K562 (cell line): ENCODE measurements at regions not wholly inside any gene's neighbourhood (a gene's known extent, or its start where the extent isn't known, plus 50 kb on each side); places are given as distances from the start of the nearest gene placed in this dataset.

Source experiments
- ATAC-seq: fragments of 200-7000 bp; cut with Tn5 transposase; 3 replicates; pipeline ENCODE4 v1.9.1; 2020; ENCODE audit warnings: moderate library complexity
- BruUV-seq: library from RNA; stranded (reverse); fragments of 400-500 nt; replicated peaks from 2 replicates; lab custom pipeline; 2021; lab: Mats Ljungman, UMichigan
- CTCF ChIA-PET: fragments of 300-600 bp; formaldehyde crosslinking; extraction: SDS; loops from one replicate; lab custom pipeline; 2021; ENCODE audit warnings: low intra/inter-chr PET ratio; lab: Yijun Ruan, JAX
- POLR2A ChIA-PET: fragments of 300-600, 350-650 bp; sonication (Branson Sonifier 250); formaldehyde crosslinking; extraction: SDS; loops from one replicate; lab custom pipeline; 2021; ENCODE audit warnings: antibody characterized with exemption, inconsistent platforms; lab: Yijun Ruan, JAX
- DNase-seq, 4 experiments: peaks; one replicate each; pipeline versions ENCODE4 v3.0.0 to v3.0.0-alpha.2; 2011 to 2018; ENCODE audit warnings: low spot score in 3 of 4, mixed read lengths in 3 of 4; ENCODE audit errors: extremely low read depth in 1 of 4
- FAIRE-seq: peaks from 2 replicates; lab custom pipeline; 2011; peaks lifted over from hg19 to GRCh38; lab: Jason Lieb, UNC
- H2AFZ ChIP-seq: 2 replicates; pipeline ENCODE4 v1.6.0; 2011; ENCODE audit warnings: low read depth, low read length, control low read depth, inconsistent platforms
- H3K27ac ChIP-seq: fragments of 200-600 bp; 3 replicates; pipeline ENCODE4 v1.8.0; 2011; ENCODE audit warnings: low read depth, mild to moderate bottlenecking, control low read depth, inconsistent platforms, low read length, moderate library complexity, mixed read lengths; ENCODE audit errors: extremely low read depth
- H3K27me3 ChIP-seq, 2 experiments: fragments of 300-600 bp in 1 of 2; 2 replicates in 1 of 2; 3 replicates in 1 of 2; pipeline versions ENCODE4 v1.6.0 to v1.8.0; 2011; ENCODE audit warnings: inconsistent platforms in 2 of 2, low read length in 2 of 2, mild to moderate bottlenecking in 1 of 2, mixed read lengths in 1 of 2, moderate library complexity in 1 of 2; ENCODE audit not compliant: control insufficient read depth in 2 of 2, insufficient read depth in 2 of 2
- H3K36me3 ChIP-seq: fragments of 300-600 bp; 3 replicates; pipeline ENCODE4 v1.8.0; 2011; ENCODE audit warnings: mild to moderate bottlenecking, low read length, inconsistent platforms; ENCODE audit not compliant: control insufficient read depth, insufficient read depth
- H3K4me1 ChIP-seq, 2 experiments: fragments of 200-600 bp in 1 of 2; replicated peaks in 1 of 2; 2 replicates in 1 of 2; 3 replicates in 1 of 2; pipeline versions ENCODE4 v1.5.1 to v1.8.0; 2011; ENCODE audit warnings: inconsistent platforms in 2 of 2, low read length in 2 of 2, mild to moderate bottlenecking in 1 of 2, mixed read lengths in 1 of 2, moderate library complexity in 1 of 2; ENCODE audit not compliant: control insufficient read depth in 2 of 2, insufficient read depth in 2 of 2
- H3K4me2 ChIP-seq: 2 replicates; pipeline ENCODE4 v1.6.1; 2011; ENCODE audit warnings: low read length, control low read depth, inconsistent platforms, mixed read lengths; ENCODE audit not compliant: insufficient read depth
- H3K4me3 ChIP-seq: fragments of 200-600 bp; sonication (generic), shearing (Covaris generic); 2 replicates; pipeline ENCODE4 v1.5.1; 2016; ENCODE audit warnings: control low read depth, inconsistent platforms
- H3K79me2 ChIP-seq: fragments of 200-600 bp; 3 replicates; pipeline ENCODE4 v1.8.0; 2011; ENCODE audit warnings: low read length, inconsistent platforms; ENCODE audit not compliant: control insufficient read depth, insufficient read depth
- H3K9ac ChIP-seq, 2 experiments: 2 replicates each; pipeline versions ENCODE4 v1.6.0 to v1.6.1; 2011; ENCODE audit warnings: low read depth in 2 of 2, low read length in 2 of 2, control low read depth in 1 of 2, inconsistent platforms in 1 of 2, mild to moderate bottlenecking in 1 of 2, mixed read lengths in 1 of 2; ENCODE audit not compliant: insufficient read depth in 1 of 2
- H3K9me1 ChIP-seq: one replicate; pipeline ENCODE4 v1.6.0; 2011; ENCODE audit warnings: inconsistent platforms, mild to moderate bottlenecking, low read length, moderate library complexity; ENCODE audit not compliant: control insufficient read depth, insufficient read depth
- H3K9me3 ChIP-seq: replicated peaks from 2 replicates; pipeline ENCODE4 v1.5.1; 2011; ENCODE audit warnings: low read depth, low read length, inconsistent platforms; ENCODE audit not compliant: control insufficient read depth, insufficient read depth
- H4K20me1 ChIP-seq: replicated peaks from 2 replicates; pipeline ENCODE4 v1.6.1; 2011; ENCODE audit warnings: low read length, inconsistent platforms, mixed read lengths; ENCODE audit not compliant: control insufficient read depth, insufficient read depth
- ADNP ChIP-seq: fragments of 200-800 bp; sonication (Bioruptor generic); IDR thresholded peaks from 2 replicates; pipeline ENCODE4 v1.6.1; 2016; ENCODE audit warnings: missing genetic modification characterization, missing compliant biosample characterization
- CREB1 ChIP-seq, 2 experiments: sonication (generic) in 1 of 2; formaldehyde crosslinking in 1 of 2; IDR thresholded peaks; 2 replicates each; pipeline versions ENCODE4 v1.6.1 to v1.8.0; 2012 to 2022; ENCODE audit warnings: inconsistent platforms in 1 of 2, mild to moderate bottlenecking in 1 of 2, missing genetic modification reagents in 1 of 2, moderate library complexity in 1 of 2
- PHTF2 ChIP-seq: fragments of 250-450 bp; sonication (Bioruptor Pico); IDR thresholded peaks from 2 replicates; pipeline ENCODE4 v1.5.0; 2021; ENCODE audit warnings: mild to moderate bottlenecking
- STAG1 ChIP-seq: sonication (generic); formaldehyde crosslinking; IDR thresholded peaks from 2 replicates; pipeline ENCODE4 v1.5.0; 2020; ENCODE audit warnings: missing genetic modification reagents, borderline replicate concordance
- WGBS: fragments of 100-300 bp; shearing (Covaris generic); methylation state at CpG from one replicate; pipeline ENCODE4 v1.1.6; 2016; ENCODE audit warnings: low coverage, mixed read lengths; ENCODE audit not compliant: insufficient coverage; ENCODE audit errors: missing lambda C conversion rate; 5-methylcytosine and 5-hydroxymethylcytosine counted together
- in situ Hi-C: fragments of 300-500 bp; cut with MboI; formaldehyde crosslinking; loops from 4 replicates; pipeline ENCODE4 v1.15.0; 2018; ENCODE audit warnings: inconsistent platforms, mixed read lengths
- intact Hi-C: fragments of 100-400 bp; cut with micrococcal nuclease; formaldehyde crosslinking; loops from 2 replicates; pipeline ENCODE4 v1.14.2; 2022
- TF ChIP-seq, protein P1 (sequence below): sonication (generic); formaldehyde crosslinking; IDR thresholded peaks from 2 replicates; pipeline ENCODE4 v1.8.0; 2022; ENCODE audit warnings: mild to moderate bottlenecking, missing genetic modification reagents

DNA sequence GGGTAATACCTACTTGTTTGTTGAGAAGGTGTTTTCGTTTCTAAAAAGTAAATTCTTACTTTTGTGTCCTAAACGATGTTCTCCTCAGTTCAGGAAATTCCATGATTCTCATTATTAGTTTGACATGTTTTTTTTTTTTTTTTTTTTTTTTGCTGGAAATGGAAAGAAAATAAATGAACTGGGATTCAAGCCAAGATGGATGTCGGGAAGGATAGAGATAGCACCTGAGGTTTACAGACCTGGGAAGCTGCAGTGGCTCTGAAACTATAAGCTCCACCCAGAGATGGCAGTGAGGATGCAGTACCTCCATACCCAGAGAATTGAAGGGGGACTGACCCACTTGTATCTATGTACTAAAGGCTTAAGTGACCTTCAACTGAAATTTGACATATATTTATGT, 334.6 kb upstream of the TGFBR2 start:
- TF ChIP-seq STAG1 (CRISPR knock-in tag) (no peak), CREB1 (IDR thresholded peaks at IDR 0.05) (no peak), CREB1 (CRISPR knock-in tag; IDR thresholded peaks at IDR 0.05) (no peak), ADNP (tag) (no peak), PHTF2 (CRISPR knock-in tag) (no peak)
- TF ChIP-seq, protein P1, sequence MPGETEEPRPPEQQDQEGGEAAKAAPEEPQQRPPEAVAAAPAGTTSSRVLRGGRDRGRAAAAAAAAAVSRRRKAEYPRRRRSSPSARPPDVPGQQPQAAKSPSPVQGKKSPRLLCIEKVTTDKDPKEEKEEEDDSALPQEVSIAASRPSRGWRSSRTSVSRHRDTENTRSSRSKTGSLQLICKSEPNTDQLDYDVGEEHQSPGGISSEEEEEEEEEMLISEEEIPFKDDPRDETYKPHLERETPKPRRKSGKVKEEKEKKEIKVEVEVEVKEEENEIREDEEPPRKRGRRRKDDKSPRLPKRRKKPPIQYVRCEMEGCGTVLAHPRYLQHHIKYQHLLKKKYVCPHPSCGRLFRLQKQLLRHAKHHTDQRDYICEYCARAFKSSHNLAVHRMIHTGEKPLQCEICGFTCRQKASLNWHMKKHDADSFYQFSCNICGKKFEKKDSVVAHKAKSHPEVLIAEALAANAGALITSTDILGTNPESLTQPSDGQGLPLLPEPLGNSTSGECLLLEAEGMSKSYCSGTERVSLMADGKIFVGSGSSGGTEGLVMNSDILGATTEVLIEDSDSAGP (CRISPR knock-in tag): no peak
- no peaks in the 10 kb centered on the region for H3K9me1 ChIP-seq
- intact Hi-C loops (no loop called here), in situ Hi-C loops (no loop called here)
- no peaks in the 10 kb centered on the region for H3K4me1 ChIP-seq
- no peak overlapping the region for H3K27ac ChIP-seq
- H3K36me3 ChIP-seq: no peaks in the 10 kb centered on the region
- no TSS peak for BruUV-seq
- no peaks in the 10 kb centered on the region for H3K79me2 ChIP-seq
- POLR2A ChIA-PET: interaction anchor here (0.7 kb wide), 1 partner anchor 12 kb away, joined by 4 read pairs; no protein-coding TSS in a partner anchor
- H3K9me3 ChIP-seq: 0 out of 2 replicates have a peak, but pooled peaks cover 2% of the 10 kb centered on the region
- no peak overlapping the region for H3K4me2 ChIP-seq
- WGBS: 0% methylated on average over 3 of the region's 3 CpGs
- no peaks in the 10 kb centered on the region for H3K27me3 ChIP-seq
- H4K20me1 ChIP-seq: no peaks in the 10 kb centered on the region
- no peak overlapping the region for H2AFZ ChIP-seq
- DNase-seq (no peak), FAIRE-seq (no peak), ATAC-seq (no peak)
- no peak overlapping the region for H3K4me3 ChIP-seq
- CTCF ChIA-PET: no interaction called here
- no peak overlapping the region for H3K9ac ChIP-seq
